GM12873 (cell line): ENCODE measurements at regions not wholly inside any gene's neighbourhood (a gene's known extent, or its start where the extent isn't known, plus 50 kb on each side); places are given as distances from the start of the nearest gene placed in this dataset.

Source experiments
- TF ChIP-seq, protein P1 (sequence below): IDR thresholded peaks from 2 replicates; pipeline ENCODE4 v1.5.1; 2012; ENCODE audit warnings: low read depth, mild to moderate bottlenecking, moderate library complexity, low read length, control low read depth; ENCODE audit not compliant: insufficient read depth; ENCODE audit errors: missing control alignments

DNA sequence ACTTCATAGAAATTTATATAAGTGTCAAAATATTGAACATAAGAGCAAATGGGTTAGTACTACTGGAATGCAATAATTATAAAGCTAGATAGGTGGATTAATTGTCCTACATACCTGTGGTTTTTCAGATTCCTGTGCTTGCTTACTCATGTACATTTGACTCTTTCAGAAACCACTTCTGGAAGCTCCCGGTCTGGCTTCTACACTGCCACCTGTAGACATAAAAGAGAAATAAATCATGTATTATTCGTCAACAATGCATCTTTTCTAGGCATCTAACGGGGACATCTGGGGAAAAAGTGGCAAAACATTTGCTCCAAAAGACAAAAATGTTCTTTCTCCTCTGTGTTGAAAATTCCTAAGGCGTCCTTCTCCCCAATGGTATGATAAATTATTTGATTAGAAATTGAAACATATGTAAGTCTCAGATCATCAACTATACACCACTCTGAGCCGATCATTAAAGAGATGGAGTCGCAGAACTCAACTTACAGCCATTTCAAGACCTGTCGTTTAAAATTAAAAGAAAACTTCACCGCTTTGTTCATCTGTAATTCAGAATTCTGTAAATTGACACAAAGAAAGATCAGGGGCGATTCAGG is 648.7 kb upstream of the DIPK2B start:
- TF ChIP-seq, protein P1, sequence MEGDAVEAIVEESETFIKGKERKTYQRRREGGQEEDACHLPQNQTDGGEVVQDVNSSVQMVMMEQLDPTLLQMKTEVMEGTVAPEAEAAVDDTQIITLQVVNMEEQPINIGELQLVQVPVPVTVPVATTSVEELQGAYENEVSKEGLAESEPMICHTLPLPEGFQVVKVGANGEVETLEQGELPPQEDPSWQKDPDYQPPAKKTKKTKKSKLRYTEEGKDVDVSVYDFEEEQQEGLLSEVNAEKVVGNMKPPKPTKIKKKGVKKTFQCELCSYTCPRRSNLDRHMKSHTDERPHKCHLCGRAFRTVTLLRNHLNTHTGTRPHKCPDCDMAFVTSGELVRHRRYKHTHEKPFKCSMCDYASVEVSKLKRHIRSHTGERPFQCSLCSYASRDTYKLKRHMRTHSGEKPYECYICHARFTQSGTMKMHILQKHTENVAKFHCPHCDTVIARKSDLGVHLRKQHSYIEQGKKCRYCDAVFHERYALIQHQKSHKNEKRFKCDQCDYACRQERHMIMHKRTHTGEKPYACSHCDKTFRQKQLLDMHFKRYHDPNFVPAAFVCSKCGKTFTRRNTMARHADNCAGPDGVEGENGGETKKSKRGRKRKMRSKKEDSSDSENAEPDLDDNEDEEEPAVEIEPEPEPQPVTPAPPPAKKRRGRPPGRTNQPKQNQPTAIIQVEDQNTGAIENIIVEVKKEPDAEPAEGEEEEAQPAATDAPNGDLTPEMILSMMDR = peak; percentile 38

DNA sequence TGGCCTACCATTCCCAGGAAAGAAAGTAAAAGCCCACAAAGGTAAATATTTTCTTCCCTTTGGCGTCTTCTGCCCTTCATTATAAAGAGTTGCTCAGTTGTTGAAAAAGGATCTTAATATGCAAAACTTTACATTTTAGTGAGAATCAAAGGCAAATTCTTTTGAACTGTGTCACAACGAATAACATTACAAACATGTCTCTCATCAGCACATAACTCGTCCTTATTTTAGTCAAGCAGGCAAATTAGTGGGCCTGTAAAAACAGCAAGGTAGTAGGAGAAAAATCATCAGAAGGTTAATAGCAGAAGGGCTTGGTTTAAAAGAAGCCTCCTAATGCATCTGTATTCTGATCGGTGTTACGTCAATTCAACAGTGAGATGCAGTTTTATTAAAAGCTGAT is 647.3 kb upstream of the DIPK2B start:
- TF ChIP-seq, protein P1 = no peak

DNA sequence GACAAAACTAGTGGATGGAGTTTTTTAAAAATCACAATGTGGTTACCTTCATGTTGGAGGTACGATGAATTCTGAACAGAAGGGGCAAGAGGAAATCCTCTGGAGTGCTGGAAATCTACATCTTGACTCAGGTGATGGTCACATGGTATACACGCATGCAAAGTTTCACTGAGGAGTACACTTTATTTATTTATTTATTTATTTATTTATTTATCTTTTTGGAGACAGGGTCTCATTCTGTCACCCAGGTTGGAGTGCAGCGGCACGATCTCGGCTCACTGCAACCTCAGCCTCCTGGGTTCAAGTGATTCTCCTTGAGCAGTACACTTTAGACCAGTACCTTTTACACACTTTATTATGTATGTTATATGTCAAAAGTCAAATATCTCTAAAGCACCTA is 645.7 kb upstream of the DIPK2B start:
- TF ChIP-seq, protein P1 = no peak

- TF ChIP-seq, protein P1 = no peak
These were observed 644.5 kb upstream of the DIPK2B start for GRCh38 chrX:45845142-45845541.

DNA sequence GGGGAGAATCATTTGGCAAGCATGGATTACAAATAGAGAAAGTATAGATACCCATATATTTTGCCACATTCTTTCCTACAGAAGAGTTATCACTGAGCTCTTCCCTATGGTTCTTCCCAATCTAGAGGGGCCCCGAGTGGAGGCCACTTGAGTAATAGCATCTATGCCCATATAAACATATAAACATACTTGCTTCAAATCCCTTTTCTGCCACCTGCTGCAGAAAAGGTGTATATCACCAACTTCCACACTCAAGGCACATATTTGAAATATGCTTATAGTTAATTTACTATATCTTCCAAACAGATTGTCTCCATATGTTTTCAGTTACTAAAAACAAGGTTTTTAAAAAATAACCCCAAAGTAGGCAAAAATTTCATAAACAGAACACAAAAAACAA is 642.8 kb upstream of the DIPK2B start:
- TF ChIP-seq, protein P1 = no peak

DNA sequence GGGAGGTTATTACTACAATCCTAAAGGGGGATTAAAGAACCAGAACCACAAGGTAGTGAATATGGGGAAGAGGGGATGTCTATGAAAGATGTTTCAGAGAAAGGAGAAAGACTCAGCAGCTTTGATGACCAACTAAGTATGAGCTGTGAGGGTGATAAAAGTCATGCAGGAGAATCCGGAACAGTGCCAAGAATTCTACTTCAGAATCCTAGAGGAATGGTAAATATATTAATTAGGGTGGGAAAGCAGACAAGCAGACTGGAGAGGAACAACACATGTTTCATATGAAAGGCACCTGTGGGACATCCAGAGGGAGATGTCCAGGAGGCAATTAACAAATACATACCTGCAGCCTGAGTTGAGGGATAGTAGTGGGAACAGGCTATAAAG is 642.2 kb upstream of the DIPK2B start:
- TF ChIP-seq, protein P1 = no peak

- TF ChIP-seq, protein P1 = no peak
These were observed 641.7 kb upstream of the DIPK2B start for GRCh38 chrX:45842207-45842925.
